ENCODE measurements at regions not wholly inside any gene's neighbourhood (a gene's known extent, or its start where the extent isn't known, plus 50 kb on each side); places are given as distances from the start of the nearest gene placed in this dataset.

GRCh38 chr15:94099574-94099960 lies 131.8 kb upstream of the MCTP2 start:
- no peak for DNase-seq (ENCODE audit: low spot score)

DNA sequence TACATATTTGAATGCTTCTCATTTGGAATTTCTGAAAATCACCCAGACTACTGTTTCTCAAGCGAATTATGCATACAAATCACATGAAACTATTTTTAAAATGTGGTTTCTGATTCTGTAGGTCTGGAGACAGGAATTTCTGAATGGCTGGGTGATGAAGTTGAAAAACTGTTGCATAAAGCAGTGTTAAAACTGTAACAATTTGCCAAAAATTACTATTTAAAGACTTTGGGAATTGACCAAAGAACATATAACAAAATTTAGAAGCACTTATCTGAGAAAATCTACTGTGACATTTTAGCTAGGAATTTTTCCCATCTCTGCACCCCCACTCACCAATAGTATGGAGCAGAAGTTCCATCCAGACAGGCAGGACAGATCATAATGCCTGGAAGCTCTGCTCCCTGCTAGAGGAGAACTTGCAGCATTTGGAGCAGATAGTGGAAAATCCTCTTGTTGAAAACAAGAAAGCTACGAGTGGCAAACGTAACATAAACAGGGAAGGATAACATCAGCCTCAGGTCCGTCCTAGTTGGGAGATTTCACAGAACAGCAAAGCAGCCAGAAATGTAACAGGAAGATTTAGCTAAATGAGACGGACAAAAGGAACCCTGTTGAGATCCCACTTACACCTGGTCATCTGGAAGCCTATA lies 132.3 kb upstream of the MCTP2 start:
- no peak for DNase-seq (ENCODE audit: low spot score)

DNA sequence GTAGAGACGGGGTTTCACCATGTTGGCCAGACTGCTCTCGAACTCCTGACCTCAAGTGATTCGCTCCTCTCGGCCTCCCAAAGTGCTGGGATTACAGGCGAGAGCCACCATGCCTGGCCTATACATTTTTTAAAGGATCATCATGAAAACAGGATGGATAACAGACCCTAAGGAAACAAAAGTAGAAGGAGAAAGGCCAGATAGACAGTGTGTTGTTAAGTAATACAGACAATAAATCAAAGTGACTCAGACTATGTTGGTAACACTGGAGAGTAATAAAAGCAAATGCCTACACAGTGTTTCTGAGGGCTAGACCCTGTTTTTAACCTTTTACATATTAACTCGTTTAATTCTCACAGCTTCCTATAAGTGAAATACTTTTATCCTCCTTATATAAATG lies 133.8 kb upstream of the MCTP2 start:
- DNase-seq (ENCODE audit: low spot score) = no peak

- DNase-seq (ENCODE audit: low spot score) = no peak
Measured at GRCh38 chr15:94094310-94094709, 137.1 kb upstream of the MCTP2 start.

DNA sequence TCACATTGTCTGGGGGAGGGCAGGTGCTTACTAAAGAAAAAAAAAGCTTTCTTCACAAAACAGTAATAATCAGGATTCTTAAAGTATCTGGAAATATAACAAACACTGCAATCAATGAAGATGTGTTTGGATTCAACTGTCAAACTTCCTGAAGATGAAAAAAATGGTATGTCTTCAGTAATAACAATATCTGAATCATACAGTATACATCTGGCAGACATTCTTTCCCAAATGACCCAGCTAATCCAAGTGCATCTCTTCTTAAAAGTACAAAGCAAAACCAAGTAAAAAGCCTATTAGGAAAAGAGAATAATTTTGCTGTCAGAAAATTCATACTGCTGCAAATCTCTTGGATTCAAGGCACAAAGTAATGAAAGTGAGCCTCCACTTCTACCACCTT lies 145.0 kb upstream of the MCTP2 start:
- no peak for DNase-seq (ENCODE audit: low spot score)

- DNase-seq (ENCODE audit: low spot score) = no peak
Measured at GRCh38 chr15:94083467-94084052, 147.8 kb upstream of the MCTP2 start.

GRCh38 chr15:94081829-94082228 lies 149.5 kb upstream of the MCTP2 start:
- no peak for DNase-seq (ENCODE audit: low spot score)

DNA sequence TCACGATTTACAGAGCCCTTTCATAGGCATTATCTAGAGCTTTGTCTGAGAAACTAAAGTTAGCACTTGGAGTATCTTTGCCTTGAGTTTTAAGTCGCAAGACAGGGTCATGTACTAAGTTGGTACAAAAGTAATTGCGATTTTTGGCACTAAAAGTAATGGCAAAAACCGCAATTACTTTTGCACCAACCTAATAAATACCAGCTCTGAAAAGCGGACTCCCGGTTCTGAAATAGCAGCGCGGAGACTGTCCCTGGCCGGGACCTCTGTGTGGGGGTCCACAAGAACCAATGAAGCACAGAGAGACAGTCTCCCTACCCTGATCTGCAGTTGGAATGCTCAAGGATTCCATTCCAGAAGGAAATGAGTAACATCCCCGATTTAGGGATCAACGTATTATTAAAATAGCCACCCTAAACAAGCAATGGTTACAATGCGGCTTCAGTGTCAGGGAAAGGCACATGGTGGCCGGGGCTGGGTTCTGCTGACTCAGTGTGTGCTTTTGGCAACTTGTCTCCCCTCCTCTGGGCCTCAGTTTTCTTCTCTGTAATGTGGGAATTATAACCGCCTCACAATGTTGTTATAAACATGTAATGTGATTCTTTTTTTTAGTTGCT lies 150.3 kb upstream of the MCTP2 start:
- no peak for DNase-seq (ENCODE audit: low spot score)

DNA sequence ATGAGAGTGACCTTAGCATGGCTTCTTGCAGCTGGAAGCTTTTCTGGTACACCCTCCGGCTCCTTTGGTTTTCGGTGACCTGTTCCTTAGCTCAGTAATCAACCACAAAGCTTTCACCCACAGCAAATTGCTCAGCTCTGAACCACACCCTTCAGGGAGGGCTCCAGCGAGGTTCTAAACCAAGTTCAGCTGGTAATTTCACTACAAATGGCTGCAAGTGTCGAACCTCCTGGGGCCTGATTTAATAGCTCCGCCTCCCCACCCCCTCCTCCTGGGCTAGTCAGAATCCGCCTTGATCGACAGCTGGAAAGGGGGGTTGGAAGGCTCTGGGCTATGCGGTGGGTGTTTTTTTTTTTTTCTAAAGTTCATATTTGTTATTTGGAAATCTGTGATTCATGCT lies 150.9 kb upstream of the MCTP2 start:
- peak; percentile 4 for DNase-seq (ENCODE audit: low spot score)

DNA sequence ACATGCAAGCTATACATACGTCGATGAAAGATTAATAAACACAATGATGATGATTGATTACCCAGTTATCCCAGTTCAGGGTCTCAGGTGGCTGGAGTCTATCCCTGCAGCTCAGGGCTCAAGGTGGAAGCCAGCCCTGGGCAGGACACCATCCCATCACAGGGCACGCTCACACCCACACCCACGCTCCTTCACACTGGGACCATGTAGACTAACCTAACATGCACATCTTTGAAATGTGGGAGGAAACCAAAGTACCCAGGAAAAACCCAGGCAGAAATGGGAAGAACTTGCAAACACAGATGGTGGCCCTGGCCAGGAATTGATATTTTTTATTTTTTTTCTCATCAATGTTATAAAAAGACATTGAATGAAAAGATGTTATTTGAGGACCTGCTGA lies 151.4 kb upstream of the MCTP2 start:
- DNase-seq (ENCODE audit: low spot score) = no peak

GRCh38 chr15:94079459-94079858 lies 151.9 kb upstream of the MCTP2 start:
- DNase-seq (ENCODE audit: low spot score) = no peak

GRCh38 chr15:94077938-94078337 lies 153.4 kb upstream of the MCTP2 start:
- DNase-seq (ENCODE audit: low spot score) = no peak

- no peak for DNase-seq (ENCODE audit: low spot score)
Measured at GRCh38 chr15:94075349-94075748, 156.0 kb upstream of the MCTP2 start.

GRCh38 chr15:94070356-94071295 lies 160.7 kb upstream of the MCTP2 start:
- peak; percentile 67 for DNase-seq (ENCODE audit: low spot score)

- DNase-seq (ENCODE audit: low spot score) = no peak
Measured at GRCh38 chr15:94069844-94070243, 161.5 kb upstream of the MCTP2 start.

DNA sequence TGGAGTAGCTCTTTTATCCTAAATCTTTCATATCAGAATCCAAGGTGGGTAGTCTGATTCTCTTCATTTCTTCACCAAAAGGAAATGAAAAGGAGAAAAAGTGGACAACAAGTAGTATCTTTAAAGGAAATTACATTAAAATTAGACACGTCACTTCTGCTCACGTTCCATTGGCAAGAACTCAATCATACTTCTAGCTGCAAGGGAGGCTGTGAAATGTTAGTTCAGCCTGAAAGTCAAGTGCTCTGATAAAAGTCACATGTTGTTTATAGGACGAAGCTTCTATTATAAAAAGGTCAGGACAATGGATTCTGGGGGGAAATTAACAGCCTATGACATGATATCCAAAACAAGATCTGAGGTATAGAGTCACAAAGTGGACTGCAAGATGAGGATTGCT lies 164.6 kb upstream of the MCTP2 start:
- no peak for DNase-seq (ENCODE audit: low spot score)

- no peak for DNase-seq (ENCODE audit: low spot score)
Measured at GRCh38 chr15:94066046-94066445, 165.3 kb upstream of the MCTP2 start.

GRCh38 chr15:94064676-94065313 lies 166.6 kb upstream of the MCTP2 start:
- DNase-seq (ENCODE audit: low spot score) = no peak

GRCh38 chr15:94061041-94061440 lies 170.3 kb upstream of the MCTP2 start:
- peak; percentile 26 for DNase-seq (ENCODE audit: low spot score)

- peak; percentile 8 for DNase-seq (ENCODE audit: low spot score)
Measured at GRCh38 chr15:94059013-94059587, 172.3 kb upstream of the MCTP2 start.

GRCh38 chr15:94057305-94057704 lies 174.1 kb upstream of the MCTP2 start:
- no peak for DNase-seq (ENCODE audit: low spot score)

DNA sequence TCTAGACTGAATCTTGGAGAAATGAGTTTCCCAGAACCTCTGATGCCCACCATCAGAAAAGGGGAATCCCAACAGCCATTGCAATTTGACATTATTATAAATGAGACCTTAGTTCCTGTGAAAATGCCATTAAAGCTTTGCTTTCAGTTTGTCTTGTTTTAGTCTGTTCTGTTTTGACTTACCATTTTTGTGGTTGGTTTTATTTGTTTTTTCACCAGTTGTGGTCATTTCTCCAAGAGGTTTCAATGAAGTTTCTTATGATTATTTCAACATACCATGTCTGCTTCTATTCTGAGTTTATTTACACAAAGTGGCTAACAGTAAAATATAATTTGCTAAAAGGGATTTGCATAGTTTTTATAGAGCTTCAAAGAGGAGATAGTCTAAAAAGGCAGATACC lies 175.0 kb upstream of the MCTP2 start:
- DNase-seq (ENCODE audit: low spot score) = no peak
